ENCODE measurements at regions not wholly inside any gene's neighbourhood (a gene's known extent, or its start where the extent isn't known, plus 50 kb on each side); places are given as distances from the start of the nearest gene placed in this dataset.

DNA sequence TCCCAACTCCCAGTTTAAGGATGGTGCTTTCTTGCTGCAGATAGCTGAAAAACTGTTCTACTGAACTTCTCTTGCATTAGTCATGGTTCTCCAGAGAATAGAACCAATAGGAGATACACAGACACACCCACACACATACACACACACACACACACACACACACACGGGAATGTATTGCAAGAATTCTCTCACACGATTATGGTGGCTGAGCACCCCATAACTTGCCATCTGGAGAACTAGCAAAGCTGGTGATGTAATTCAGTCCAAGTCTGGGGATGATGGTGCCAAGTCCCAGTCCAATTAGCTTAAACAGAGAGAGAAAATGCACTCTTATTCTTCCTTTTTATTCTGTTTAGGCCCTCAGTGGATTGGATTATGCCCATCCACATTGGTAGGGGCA, 643.9 kb downstream of the DIAPH3 start:
- H3K27me3 ChIP-seq (ENCODE audit: insufficient read depth, low read length) = no peaks in the 10 kb centered on the region
- H3K9ac ChIP-seq (ENCODE audit: low read length) = no peak overlapping the region
- no peak overlapping the region for H2BK120ac ChIP-seq (ENCODE audit: insufficient read depth, low read length, poor library complexity)
- no peak overlapping the region for H2BK12ac ChIP-seq (ENCODE audit: low read length)
- no peak overlapping the region for H2BK5ac ChIP-seq (ENCODE audit: low read depth, low read length, poor library complexity)
- no peak overlapping the region for H2AFZ ChIP-seq (ENCODE audit: insufficient read depth, low read length, poor library complexity)
- no peak overlapping the region for H3K4me2 ChIP-seq (ENCODE audit: low read length)
- whole genome bisulfite sequencing (ENCODE audit: extremely low coverage, insufficient coverage, insufficient read length) = no CpG with 5 or more reads among the region's 2 CpGs
- H3K4ac ChIP-seq (ENCODE audit: low read depth, low read length) = no peak overlapping the region
- no peaks in the 10 kb centered on the region for H3K79me1 ChIP-seq (ENCODE audit: low read length)
- H3K23ac ChIP-seq (ENCODE audit: low read length) = no peak overlapping the region
- no peaks in the 10 kb centered on the region for H3K9me3 ChIP-seq (ENCODE audit: insufficient read depth, low read depth, low read length)
- no peak overlapping the region for H4K12ac ChIP-seq (ENCODE audit: low read depth, low read length)
- H3K79me2 ChIP-seq (ENCODE audit: control insufficient read depth, insufficient read depth, low read length, poor library complexity) = no peaks in the 10 kb centered on the region
- H3K4me1 ChIP-seq (ENCODE audit: control insufficient read depth in 1 of 2, insufficient read depth in 2 of 2, low read length in 2 of 2) = no peaks in the 10 kb centered on the region
- H4K8ac ChIP-seq (ENCODE audit: low read depth, low read length) = no peak overlapping the region
- no peaks in the 10 kb centered on the region for H3K36me3 ChIP-seq (ENCODE audit: control insufficient read depth in 1 of 2, insufficient read depth in 2 of 2, low read length in 2 of 2)
- no peak overlapping the region for H3K14ac ChIP-seq (ENCODE audit: low read length)
- H3K4me3 ChIP-seq (ENCODE audit: low read depth, low read length) = no peak overlapping the region
- no peak overlapping the region for H4K91ac ChIP-seq (ENCODE audit: low read depth, low read length)
- no peak overlapping the region for H2AK5ac ChIP-seq (ENCODE audit: low read length)
- H3K27ac ChIP-seq (ENCODE audit: low read depth, low read length) = no peak overlapping the region
- no peak for DNase-seq
- H3K18ac ChIP-seq (ENCODE audit: low read length) = no peak overlapping the region

DNA sequence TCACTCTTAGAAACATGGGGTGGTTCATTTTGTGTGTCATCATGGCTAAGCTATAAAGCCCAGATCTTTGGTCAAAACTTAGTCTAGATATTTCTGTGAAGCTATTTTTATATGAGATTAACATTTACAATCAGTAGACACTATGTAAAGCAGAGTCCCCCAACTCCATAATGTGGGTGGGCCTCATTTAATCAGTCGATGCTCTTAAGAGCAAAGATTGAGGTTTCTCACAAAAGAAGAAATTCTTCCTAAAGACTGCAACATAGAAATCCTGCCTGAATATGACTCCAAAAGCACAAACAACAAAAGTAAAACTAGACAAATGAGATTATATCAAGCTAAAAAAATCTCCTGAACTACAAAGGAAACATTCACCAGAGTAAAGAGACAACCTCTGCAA, 642.2 kb downstream of the DIAPH3 start:
- no peak overlapping the region for H2BK12ac ChIP-seq (ENCODE audit: low read length)
- H3K4me3 ChIP-seq (ENCODE audit: low read depth, low read length) = no peak overlapping the region
- no peaks in the 10 kb centered on the region for H3K4me1 ChIP-seq (ENCODE audit: control insufficient read depth in 1 of 2, insufficient read depth in 2 of 2, low read length in 2 of 2)
- no peak overlapping the region for H3K23ac ChIP-seq (ENCODE audit: low read length)
- no peak overlapping the region for H3K18ac ChIP-seq (ENCODE audit: low read length)
- no peak overlapping the region for H2AFZ ChIP-seq (ENCODE audit: insufficient read depth, low read length, poor library complexity)
- no peaks in the 10 kb centered on the region for H3K9me3 ChIP-seq (ENCODE audit: insufficient read depth, low read depth, low read length)
- H2BK5ac ChIP-seq (ENCODE audit: low read depth, low read length, poor library complexity) = no peak overlapping the region
- no peak overlapping the region for H3K14ac ChIP-seq (ENCODE audit: low read length)
- H3K79me1 ChIP-seq (ENCODE audit: low read length) = no peaks in the 10 kb centered on the region
- H2BK120ac ChIP-seq (ENCODE audit: insufficient read depth, low read length, poor library complexity) = no peak overlapping the region
- WGBS (ENCODE audit: extremely low coverage, insufficient coverage, insufficient read length) = no CpG with 5 or more reads among the region's 1 CpG
- no peak overlapping the region for H3K9ac ChIP-seq (ENCODE audit: low read length)
- DNase-seq = no peak
- H2AK5ac ChIP-seq (ENCODE audit: low read length) = no peak overlapping the region
- no peaks in the 10 kb centered on the region for H3K27me3 ChIP-seq (ENCODE audit: insufficient read depth, low read length)
- H3K27ac ChIP-seq (ENCODE audit: low read depth, low read length) = no peak overlapping the region
- H4K12ac ChIP-seq (ENCODE audit: low read depth, low read length) = no peak overlapping the region
- no peaks in the 10 kb centered on the region for H3K36me3 ChIP-seq (ENCODE audit: control insufficient read depth in 1 of 2, insufficient read depth in 2 of 2, low read length in 2 of 2)
- no peak overlapping the region for H3K4ac ChIP-seq (ENCODE audit: low read depth, low read length)
- H3K79me2 ChIP-seq (ENCODE audit: control insufficient read depth, insufficient read depth, low read length, poor library complexity) = no peaks in the 10 kb centered on the region
- H3K4me2 ChIP-seq (ENCODE audit: low read length) = no peak overlapping the region
- H4K91ac ChIP-seq (ENCODE audit: low read depth, low read length) = no peak overlapping the region
- no peak overlapping the region for H4K8ac ChIP-seq (ENCODE audit: low read depth, low read length)

DNA sequence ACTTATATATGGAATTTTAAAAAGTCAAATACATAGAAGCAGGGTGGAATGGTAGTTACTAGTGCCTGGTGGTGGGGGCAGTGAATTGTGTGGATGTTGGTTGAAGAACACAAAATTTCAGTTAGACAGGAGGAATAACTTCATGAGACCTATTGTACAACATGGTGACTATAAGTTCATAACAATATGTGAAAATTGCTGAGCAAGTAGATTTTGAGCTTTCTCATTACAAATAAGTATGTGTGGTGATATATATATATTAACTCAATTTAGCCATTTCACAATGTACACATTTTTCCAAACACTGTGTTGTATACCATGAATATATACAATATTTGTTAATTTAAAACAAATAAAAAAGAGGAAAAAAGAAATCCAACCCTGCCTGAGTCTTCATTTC, 641.1 kb downstream of the DIAPH3 start:
- H3K27ac ChIP-seq (ENCODE audit: low read depth, low read length) = no peak overlapping the region
- no peaks in the 10 kb centered on the region for H3K79me1 ChIP-seq (ENCODE audit: low read length)
- H3K4me3 ChIP-seq (ENCODE audit: low read depth, low read length) = no peak overlapping the region
- H3K79me2 ChIP-seq (ENCODE audit: control insufficient read depth, insufficient read depth, low read length, poor library complexity) = no peaks in the 10 kb centered on the region
- H3K18ac ChIP-seq (ENCODE audit: low read length) = no peak overlapping the region
- H2BK120ac ChIP-seq (ENCODE audit: insufficient read depth, low read length, poor library complexity) = no peak overlapping the region
- H3K23ac ChIP-seq (ENCODE audit: low read length) = no peak overlapping the region
- no peaks in the 10 kb centered on the region for H3K9me3 ChIP-seq (ENCODE audit: insufficient read depth, low read depth, low read length)
- no peak overlapping the region for H2BK12ac ChIP-seq (ENCODE audit: low read length)
- DNase-seq = no peak
- no peak overlapping the region for H2BK5ac ChIP-seq (ENCODE audit: low read depth, low read length, poor library complexity)
- H3K36me3 ChIP-seq (ENCODE audit: control insufficient read depth in 1 of 2, insufficient read depth in 2 of 2, low read length in 2 of 2) = no peaks in the 10 kb centered on the region
- no peak overlapping the region for H3K4ac ChIP-seq (ENCODE audit: low read depth, low read length)
- no peak overlapping the region for H2AFZ ChIP-seq (ENCODE audit: insufficient read depth, low read length, poor library complexity)
- no peak overlapping the region for H4K8ac ChIP-seq (ENCODE audit: low read depth, low read length)
- no peaks in the 10 kb centered on the region for H3K4me1 ChIP-seq (ENCODE audit: control insufficient read depth in 1 of 2, insufficient read depth in 2 of 2, low read length in 2 of 2)
- H2AK5ac ChIP-seq (ENCODE audit: low read length) = no peak overlapping the region
- no peak overlapping the region for H3K9ac ChIP-seq (ENCODE audit: low read length)
- no peak overlapping the region for H3K4me2 ChIP-seq (ENCODE audit: low read length)
- no peak overlapping the region for H4K91ac ChIP-seq (ENCODE audit: low read depth, low read length)
- no peak overlapping the region for H3K14ac ChIP-seq (ENCODE audit: low read length)
- no peak overlapping the region for H4K12ac ChIP-seq (ENCODE audit: low read depth, low read length)
- H3K27me3 ChIP-seq (ENCODE audit: insufficient read depth, low read length) = no peaks in the 10 kb centered on the region

DNA sequence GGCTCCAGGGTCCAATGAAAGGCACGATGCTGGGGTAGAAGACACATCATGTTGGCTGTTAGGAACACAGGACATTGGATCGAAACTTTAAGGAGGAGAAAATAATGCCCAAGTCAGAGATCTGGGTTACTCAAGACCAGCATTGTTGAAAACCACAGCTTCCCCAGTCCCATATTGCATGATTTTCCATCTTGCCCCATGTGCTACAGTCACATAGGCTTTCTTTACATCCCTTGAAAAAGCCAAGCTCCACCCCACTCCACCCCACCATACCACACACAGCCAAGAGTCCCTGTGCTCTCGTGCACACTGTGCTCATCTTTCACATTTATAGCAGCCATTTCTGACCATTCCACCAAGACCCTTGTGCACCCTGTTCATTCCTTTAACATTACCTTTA, 636.2 kb downstream of the DIAPH3 start:
- H3K9me3 ChIP-seq (ENCODE audit: insufficient read depth, low read depth, low read length) = no peaks in the 10 kb centered on the region
- no peaks in the 10 kb centered on the region for H3K79me2 ChIP-seq (ENCODE audit: control insufficient read depth, insufficient read depth, low read length, poor library complexity)
- H3K18ac ChIP-seq (ENCODE audit: low read length) = no peak overlapping the region
- H3K9ac ChIP-seq (ENCODE audit: low read length) = no peak overlapping the region
- no peaks in the 10 kb centered on the region for H3K36me3 ChIP-seq (ENCODE audit: control insufficient read depth in 1 of 2, insufficient read depth in 2 of 2, low read length in 2 of 2)
- no peak overlapping the region for H3K4me3 ChIP-seq (ENCODE audit: low read depth, low read length)
- H2AFZ ChIP-seq (ENCODE audit: insufficient read depth, low read length, poor library complexity) = no peak overlapping the region
- H3K79me1 ChIP-seq (ENCODE audit: low read length) = no peaks in the 10 kb centered on the region
- no peaks in the 10 kb centered on the region for H3K27me3 ChIP-seq (ENCODE audit: insufficient read depth, low read length)
- no peak overlapping the region for H4K8ac ChIP-seq (ENCODE audit: low read depth, low read length)
- no peak overlapping the region for H3K14ac ChIP-seq (ENCODE audit: low read length)
- no peak overlapping the region for H2AK5ac ChIP-seq (ENCODE audit: low read length)
- DNase-seq = no peak
- no CpG with 5 or more reads among the region's 3 CpGs for WGBS (ENCODE audit: extremely low coverage, insufficient coverage, insufficient read length)
- H3K23ac ChIP-seq (ENCODE audit: low read length) = no peak overlapping the region
- H2BK12ac ChIP-seq (ENCODE audit: low read length) = no peak overlapping the region
- H3K27ac ChIP-seq (ENCODE audit: low read depth, low read length) = no peak overlapping the region
- no peak overlapping the region for H2BK120ac ChIP-seq (ENCODE audit: insufficient read depth, low read length, poor library complexity)
- H3K4ac ChIP-seq (ENCODE audit: low read depth, low read length) = no peak overlapping the region
- no peak overlapping the region for H4K12ac ChIP-seq (ENCODE audit: low read depth, low read length)
- no peak overlapping the region for H3K4me2 ChIP-seq (ENCODE audit: low read length)
- H2BK5ac ChIP-seq (ENCODE audit: low read depth, low read length, poor library complexity) = no peak overlapping the region
- H3K4me1 ChIP-seq (ENCODE audit: control insufficient read depth in 1 of 2, insufficient read depth in 2 of 2, low read length in 2 of 2) = peaks cover 0 to 5% of the 10 kb centered on the region in 2 experiments
- no peak overlapping the region for H4K91ac ChIP-seq (ENCODE audit: low read depth, low read length)

Data from trophoblast cell (in vitro differentiated cells and primary cell).